ENCODE measurements at regions not wholly inside any gene's neighbourhood (a gene's known extent, or its start where the extent isn't known, plus 50 kb on each side); places are given as distances from the start of the nearest gene placed in this dataset.
A peak's percentile ranks its signal among the peaks of the same experiment; 100 is the strongest.

- Histone ChIP-seq H3K4me1 (ENCODE audit: control insufficient read depth, insufficient read depth, low read length, poor library complexity, severe bottlenecking) (peaks cover 80% of the 10 kb centered on the region), H3K27ac (ENCODE audit: low read depth, low read length, severe bottlenecking) (peak overlapping the region; percentile 76), H3K9me3 (ENCODE audit: control insufficient read depth, low read length) (no peaks in the 10 kb centered on the region), H3K4me3 (ENCODE audit: extremely low read depth, insufficient read depth, low read length, poor library complexity, severe bottlenecking) (no peak overlapping the region), H3K36me3 (ENCODE audit: control insufficient read depth, insufficient read depth, low read length) (no peaks in the 10 kb centered on the region)
- WGBS, 2 experiments (ENCODE audit: insufficient coverage in 2 of 2) = 100% methylated on average over 2 to 3 of the region's 3 CpGs
Observed at GRCh38 chr10:30185916-30186315, 126.5 kb upstream of the JCAD start.

DNA sequence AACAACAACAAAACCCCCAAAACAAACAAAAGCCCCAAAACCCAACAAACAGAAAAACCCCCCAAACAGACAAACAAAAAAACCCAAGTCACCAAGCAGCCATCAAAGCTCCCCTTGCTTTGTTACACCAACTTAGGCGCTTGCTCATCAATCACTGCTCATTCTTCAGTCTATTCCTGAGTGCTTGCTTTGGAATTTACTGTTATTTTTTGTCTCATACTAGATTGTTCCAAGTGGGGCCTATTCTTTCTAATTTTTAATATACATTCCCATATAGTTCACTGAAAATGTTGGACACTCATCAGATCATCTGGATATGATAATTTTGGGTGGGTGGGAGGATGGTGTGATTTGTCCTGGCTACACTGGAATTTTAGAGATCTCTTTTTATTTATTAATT lies 126.0 kb upstream of the JCAD start:
- Histone ChIP-seq H3K9me3 (ENCODE audit: control insufficient read depth, low read length) (no peaks in the 10 kb centered on the region), H3K4me3 (ENCODE audit: extremely low read depth, insufficient read depth, low read length, poor library complexity, severe bottlenecking) (no peak overlapping the region), H3K27ac (ENCODE audit: low read depth, low read length, severe bottlenecking) (no peak overlapping the region), H3K4me1 (ENCODE audit: control insufficient read depth, insufficient read depth, low read length, poor library complexity, severe bottlenecking) (peaks cover 78% of the 10 kb centered on the region), H3K36me3 (ENCODE audit: control insufficient read depth, insufficient read depth, low read length) (no peaks in the 10 kb centered on the region)
- 100% methylated on average over 1 of the region's 1 CpG; no CpG with 5 or more reads in 1 of the 2 experiments for WGBS, 2 experiments (ENCODE audit: insufficient coverage in 2 of 2)

- WGBS, 2 experiments (ENCODE audit: insufficient coverage in 2 of 2) = 74 to 90% methylated on average over 3 to 4 of the region's 7 CpGs
- Histone ChIP-seq H3K4me3 (ENCODE audit: extremely low read depth, insufficient read depth, low read length, poor library complexity, severe bottlenecking) (no peak overlapping the region), H3K36me3 (ENCODE audit: control insufficient read depth, insufficient read depth, low read length) (no peaks in the 10 kb centered on the region), H3K4me1 (ENCODE audit: control insufficient read depth, insufficient read depth, low read length, poor library complexity, severe bottlenecking) (peaks cover 82% of the 10 kb centered on the region), H3K27ac (ENCODE audit: low read depth, low read length, severe bottlenecking) (peak overlapping the region; percentile 41), H3K9me3 (ENCODE audit: control insufficient read depth, low read length) (no peaks in the 10 kb centered on the region)
Observed at GRCh38 chr10:30184397-30185033, 125.1 kb upstream of the JCAD start.

GRCh38 chr10:30183055-30183402 lies 123.6 kb upstream of the JCAD start:
- 79 to 83% methylated on average over 5 to 7 of the region's 9 CpGs for WGBS, 2 experiments (ENCODE audit: insufficient coverage in 2 of 2)
- no peak overlapping the region for H3K4me3 ChIP-seq (ENCODE audit: extremely low read depth, insufficient read depth, low read length, poor library complexity, severe bottlenecking)
- H3K9me3 ChIP-seq (ENCODE audit: control insufficient read depth, low read length) = no peaks in the 10 kb centered on the region
- H3K27ac ChIP-seq (ENCODE audit: low read depth, low read length, severe bottlenecking) = peak overlapping the region; percentile 99
- H3K4me1 ChIP-seq (ENCODE audit: control insufficient read depth, insufficient read depth, low read length, poor library complexity, severe bottlenecking) = peaks cover 70% of the 10 kb centered on the region
- no peaks in the 10 kb centered on the region for H3K36me3 ChIP-seq (ENCODE audit: control insufficient read depth, insufficient read depth, low read length)

DNA sequence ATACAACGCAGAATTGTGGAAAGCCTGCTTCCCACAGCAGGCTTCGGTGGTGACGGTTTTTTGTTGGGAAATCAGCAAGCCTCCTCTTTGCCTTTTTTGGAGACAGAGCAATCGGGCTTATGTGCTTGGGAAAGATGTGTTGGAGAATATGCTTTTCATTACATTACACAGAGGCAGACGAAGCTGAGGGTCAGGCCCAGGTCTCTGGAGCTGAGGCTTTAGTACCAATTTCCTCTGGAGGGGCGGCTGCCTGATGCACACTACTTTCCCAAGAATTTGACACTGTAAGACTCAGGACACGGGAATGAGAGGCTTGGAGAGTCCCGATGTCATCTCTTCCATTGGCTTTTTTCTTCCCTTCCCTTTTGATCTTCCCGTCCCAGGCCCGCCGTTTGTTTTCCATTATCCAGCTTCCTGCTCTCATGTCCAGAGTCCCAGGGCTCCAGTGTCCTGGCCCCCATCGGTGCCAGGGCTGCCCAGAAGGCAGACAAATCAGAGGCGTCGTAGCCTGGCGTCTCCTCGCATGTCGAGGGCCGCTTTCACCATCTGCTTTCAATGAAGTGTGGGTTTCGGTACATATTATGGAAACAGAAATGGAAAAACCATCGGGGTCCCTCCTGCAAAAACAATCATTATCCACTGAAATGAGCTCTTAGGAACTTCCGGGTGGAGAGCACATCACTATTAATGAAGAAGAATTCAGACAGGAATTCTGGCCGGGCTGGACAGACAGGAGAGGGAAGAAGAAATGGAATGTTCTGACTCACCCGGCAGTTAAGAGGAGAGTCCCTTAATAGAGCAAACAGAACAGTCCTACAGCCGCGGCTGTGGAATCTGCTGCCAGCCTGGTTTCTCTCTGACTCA lies 123.0 kb upstream of the JCAD start:
- H3K27ac ChIP-seq (ENCODE audit: low read depth, low read length, severe bottlenecking) = peak overlapping the region; percentile 99
- no peak overlapping the region for H3K4me3 ChIP-seq (ENCODE audit: extremely low read depth, insufficient read depth, low read length, poor library complexity, severe bottlenecking)
- 50 to 66% methylated on average over 15 to 23 of the region's 25 CpGs for WGBS, 2 experiments (ENCODE audit: insufficient coverage in 2 of 2)
- no peaks in the 10 kb centered on the region for H3K36me3 ChIP-seq (ENCODE audit: control insufficient read depth, insufficient read depth, low read length)
- peaks cover 63% of the 10 kb centered on the region for H3K4me1 ChIP-seq (ENCODE audit: control insufficient read depth, insufficient read depth, low read length, poor library complexity, severe bottlenecking)
- no peaks in the 10 kb centered on the region for H3K9me3 ChIP-seq (ENCODE audit: control insufficient read depth, low read length)

DNA sequence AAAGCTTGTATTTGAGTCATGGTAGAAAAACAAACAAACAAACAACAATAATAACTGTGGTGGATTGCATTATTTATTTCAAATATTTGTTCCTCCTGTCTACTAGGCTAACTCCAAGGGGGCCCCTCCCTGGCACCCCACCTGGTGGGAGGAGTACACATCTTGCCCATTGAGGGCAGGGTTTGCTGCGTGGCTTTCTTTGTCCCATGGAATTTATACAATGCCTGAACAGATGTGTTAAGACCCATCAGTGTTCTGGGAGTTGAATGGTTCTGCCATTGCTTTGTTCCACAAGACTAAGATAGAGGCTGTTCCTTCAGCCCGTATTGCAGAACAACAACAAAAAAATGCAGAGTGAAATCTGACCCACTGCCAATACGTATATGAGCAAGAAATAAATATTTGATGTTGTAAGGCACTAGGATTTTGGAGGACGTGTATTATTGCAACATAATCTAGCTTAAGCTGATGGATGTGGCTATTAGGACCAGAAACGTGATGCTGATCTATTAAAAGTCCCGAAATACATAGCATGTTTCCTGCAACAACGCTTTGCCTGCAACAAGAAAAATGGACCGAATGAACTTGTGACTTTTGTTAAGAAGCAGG lies 119.1 kb upstream of the JCAD start:
- Histone ChIP-seq H3K36me3 (ENCODE audit: control insufficient read depth, insufficient read depth, low read length) (no peaks in the 10 kb centered on the region), H3K27ac (ENCODE audit: low read depth, low read length, severe bottlenecking) (no peak overlapping the region), H3K9me3 (ENCODE audit: control insufficient read depth, low read length) (no peaks in the 10 kb centered on the region), H3K4me1 (ENCODE audit: control insufficient read depth, insufficient read depth, low read length, poor library complexity, severe bottlenecking) (peaks cover 25% of the 10 kb centered on the region), H3K4me3 (ENCODE audit: extremely low read depth, insufficient read depth, low read length, poor library complexity, severe bottlenecking) (no peak overlapping the region)
- 91 to 97% methylated on average over 6 to 8 of the region's 8 CpGs for WGBS, 2 experiments (ENCODE audit: insufficient coverage in 2 of 2)

DNA sequence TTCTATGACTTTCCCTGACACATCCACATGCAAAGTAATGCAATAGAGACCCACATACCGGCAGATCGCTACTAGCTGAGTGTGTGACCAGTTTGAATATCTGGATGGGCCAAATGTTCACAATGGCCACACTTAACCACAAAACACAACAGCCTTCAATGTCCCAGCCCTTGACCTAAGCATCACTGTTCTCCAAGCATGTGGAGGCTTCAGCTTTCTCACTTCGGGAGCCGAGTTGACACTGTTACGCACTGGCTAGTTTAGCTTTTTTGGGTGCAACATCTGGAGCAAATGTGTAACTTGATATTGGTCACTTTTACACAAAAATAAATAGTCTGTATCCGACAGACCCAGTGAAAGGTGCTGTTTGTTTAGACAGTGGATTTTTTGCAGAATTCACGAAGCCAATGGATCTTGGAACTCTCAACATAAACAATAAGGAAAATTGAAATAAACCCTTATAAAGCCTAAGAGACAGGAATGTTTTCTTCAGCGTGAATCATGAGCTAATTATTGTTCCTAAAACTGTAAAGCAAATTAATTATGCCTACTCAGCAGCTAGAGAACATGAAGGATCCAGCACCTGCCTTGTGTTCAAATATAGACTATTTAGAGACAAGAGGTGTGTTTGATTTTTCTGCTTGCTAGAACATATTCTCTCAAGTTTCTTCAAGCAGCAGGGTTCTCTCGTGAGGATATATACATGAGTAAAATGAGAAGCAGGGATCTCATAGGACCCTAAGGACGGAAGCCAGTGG lies 117.6 kb upstream of the JCAD start:
- no peaks in the 10 kb centered on the region for H3K9me3 ChIP-seq (ENCODE audit: control insufficient read depth, low read length)
- peaks cover 20% of the 10 kb centered on the region for H3K4me1 ChIP-seq (ENCODE audit: control insufficient read depth, insufficient read depth, low read length, poor library complexity, severe bottlenecking)
- H3K4me3 ChIP-seq (ENCODE audit: extremely low read depth, insufficient read depth, low read length, poor library complexity, severe bottlenecking) = no peak overlapping the region
- WGBS, 2 experiments (ENCODE audit: insufficient coverage in 2 of 2) = 93 to 100% methylated on average over 3 to 4 of the region's 10 CpGs
- H3K36me3 ChIP-seq (ENCODE audit: control insufficient read depth, insufficient read depth, low read length) = no peaks in the 10 kb centered on the region
- H3K27ac ChIP-seq (ENCODE audit: low read depth, low read length, severe bottlenecking) = no peak overlapping the region

DNA sequence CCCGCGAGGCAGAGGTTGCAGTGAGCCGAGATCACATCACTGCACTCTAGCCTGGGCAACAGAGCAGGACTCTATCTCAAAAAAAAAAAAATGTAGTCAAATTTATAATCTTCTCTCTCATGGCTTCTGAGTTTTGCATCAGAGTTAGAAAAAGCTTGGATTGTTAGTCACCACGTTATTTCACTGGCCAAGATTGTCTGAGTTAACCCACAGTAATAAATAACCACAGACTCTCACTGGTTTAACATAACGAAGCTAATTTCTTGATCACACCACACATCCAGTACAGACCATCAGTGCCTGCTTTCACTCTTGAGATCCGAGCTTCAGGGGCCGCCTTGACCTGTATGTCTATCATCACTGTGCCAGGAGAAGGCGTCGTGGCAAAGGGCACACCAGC lies 116.8 kb upstream of the JCAD start:
- Histone ChIP-seq H3K9me3 (ENCODE audit: control insufficient read depth, low read length) (no peaks in the 10 kb centered on the region), H3K4me1 (ENCODE audit: control insufficient read depth, insufficient read depth, low read length, poor library complexity, severe bottlenecking) (peaks cover 20% of the 10 kb centered on the region), H3K27ac (ENCODE audit: low read depth, low read length, severe bottlenecking) (no peak overlapping the region), H3K36me3 (ENCODE audit: control insufficient read depth, insufficient read depth, low read length) (no peaks in the 10 kb centered on the region), H3K4me3 (ENCODE audit: extremely low read depth, insufficient read depth, low read length, poor library complexity, severe bottlenecking) (no peak overlapping the region)
- WGBS, 2 experiments (ENCODE audit: insufficient coverage in 2 of 2) = 87 to 92% methylated on average over 8 to 9 of the region's 9 CpGs

- peaks cover 4% of the 10 kb centered on the region for H3K9me3 ChIP-seq (ENCODE audit: control insufficient read depth, low read length)
- peaks cover 22% of the 10 kb centered on the region for H3K4me1 ChIP-seq (ENCODE audit: control insufficient read depth, insufficient read depth, low read length, poor library complexity, severe bottlenecking)
- H3K36me3 ChIP-seq (ENCODE audit: control insufficient read depth, insufficient read depth, low read length) = no peaks in the 10 kb centered on the region
- H3K27ac ChIP-seq (ENCODE audit: low read depth, low read length, severe bottlenecking) = no peak overlapping the region
- WGBS, 2 experiments (ENCODE audit: insufficient coverage in 2 of 2) = 84 to 92% methylated on average over 6 to 7 of the region's 7 CpGs
- H3K4me3 ChIP-seq (ENCODE audit: extremely low read depth, insufficient read depth, low read length, poor library complexity, severe bottlenecking) = no peak overlapping the region
Observed at GRCh38 chr10:30172673-30173072, 113.3 kb upstream of the JCAD start.

DNA sequence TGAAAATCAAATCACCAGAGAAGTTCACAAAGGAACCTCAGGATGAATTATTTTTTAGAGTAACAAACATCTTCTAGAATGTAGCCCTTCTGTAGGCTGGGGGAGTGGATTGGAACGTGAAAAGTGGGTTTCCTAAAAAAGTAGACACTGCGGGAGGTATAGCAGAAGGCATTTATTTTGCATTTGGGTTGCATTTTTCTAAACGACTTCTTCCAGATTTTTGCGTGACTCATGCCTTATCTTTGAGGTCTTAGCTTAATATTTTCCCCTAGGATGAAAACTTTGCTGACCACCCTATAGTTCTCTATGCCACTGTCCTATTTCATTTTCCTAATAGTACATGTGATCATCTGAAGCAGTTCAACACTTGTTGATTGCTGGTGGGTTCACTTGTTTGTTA lies 112.7 kb upstream of the JCAD start:
- Histone ChIP-seq H3K4me3 (ENCODE audit: extremely low read depth, insufficient read depth, low read length, poor library complexity, severe bottlenecking) (no peak overlapping the region), H3K4me1 (ENCODE audit: control insufficient read depth, insufficient read depth, low read length, poor library complexity, severe bottlenecking) (peaks cover 22% of the 10 kb centered on the region), H3K27ac (ENCODE audit: low read depth, low read length, severe bottlenecking) (peak overlapping the region; percentile 60), H3K36me3 (ENCODE audit: control insufficient read depth, insufficient read depth, low read length) (no peaks in the 10 kb centered on the region), H3K9me3 (ENCODE audit: control insufficient read depth, low read length) (peaks cover 5% of the 10 kb centered on the region)
- 70 to 86% methylated on average over 3 to 4 of the region's 4 CpGs for whole genome bisulfite sequencing, 2 experiments (ENCODE audit: insufficient coverage in 2 of 2)

Data from mesodermal cell (in vitro differentiated cells).